AG08396 (cell line): ENCODE measurements at regions not wholly inside any gene's neighbourhood (a gene's known extent, or its start where the extent isn't known, plus 50 kb on each side); places are given as distances from the start of the nearest gene placed in this dataset.

Source experiments
- DNase-seq: peaks from one replicate; pipeline ENCODE4 v3.0.0; 2012; ENCODE audit warnings: low spot score, mixed read lengths

GRCh38 chr12:90399357-90399756, 555.6 kb downstream of the CCER1 start:
- no peak for DNase-seq

DNA sequence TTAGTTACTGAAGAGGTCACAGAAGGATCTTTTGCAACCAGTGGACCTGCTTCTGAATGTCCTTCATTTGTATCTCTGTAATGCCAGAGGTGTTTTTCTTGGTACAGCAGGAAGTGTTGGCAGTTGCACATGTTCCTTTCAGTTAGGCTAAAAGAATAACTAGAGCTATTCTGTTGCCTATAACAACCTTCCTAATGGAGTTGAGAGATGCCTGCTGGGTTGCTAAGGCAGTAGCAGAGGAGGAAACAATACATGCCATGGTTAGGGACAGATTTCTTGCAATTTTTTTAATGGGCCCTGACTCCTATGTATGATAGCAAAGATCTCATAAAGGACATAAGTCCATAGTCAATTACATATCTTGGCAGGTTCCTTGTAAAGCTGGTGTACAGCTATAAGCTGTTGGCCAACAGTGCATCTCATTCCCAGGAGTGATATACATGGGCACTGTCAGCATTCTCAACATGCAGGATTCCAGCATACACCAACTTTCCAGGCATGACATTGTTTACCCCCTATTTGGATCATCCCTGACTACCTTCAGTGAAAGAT, 556.6 kb downstream of the CCER1 start:
- no peak for DNase-seq

DNA sequence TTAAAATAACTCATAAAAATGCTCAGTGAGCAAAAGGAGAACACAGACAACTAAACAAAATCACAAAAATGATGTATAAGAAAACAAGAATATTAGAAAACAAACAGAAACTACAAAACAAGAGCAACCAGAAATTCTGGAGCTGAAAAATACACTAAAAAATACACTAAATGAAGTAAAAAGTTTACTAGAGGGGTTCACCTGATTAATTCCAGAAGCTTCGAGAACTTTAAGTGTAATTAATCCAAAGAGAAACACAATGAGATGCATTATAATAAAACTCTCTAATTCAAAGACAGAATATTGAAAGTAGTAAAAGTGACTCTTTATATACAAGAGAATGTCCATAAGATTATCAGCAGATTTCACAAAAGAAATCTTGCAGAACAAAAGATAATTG, 558.4 kb downstream of the CCER1 start:
- no peak for DNase-seq

GRCh38 chr12:90393652-90394051, 561.3 kb downstream of the CCER1 start:
- DNase-seq = no peak

DNA sequence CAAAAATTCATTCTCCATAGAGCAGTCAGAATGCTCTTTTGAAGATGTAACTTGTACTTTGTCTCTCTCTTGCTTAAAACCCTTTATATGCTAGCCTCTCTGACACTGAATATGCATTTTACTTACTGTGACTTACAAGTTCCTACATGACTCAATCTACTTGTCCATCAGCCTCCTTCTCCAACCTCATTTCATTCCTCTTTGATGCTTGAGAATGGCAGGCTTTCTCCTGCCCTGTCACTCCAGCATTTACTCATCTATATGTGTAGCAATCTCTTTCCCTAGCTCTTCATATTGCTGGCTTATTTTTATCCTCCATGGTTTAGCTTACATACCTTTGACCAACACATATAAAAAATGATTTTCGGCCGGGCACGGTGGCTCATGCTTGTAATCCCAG, 561.9 kb downstream of the CCER1 start:
- no peak for DNase-seq

- DNase-seq = no peak
These were observed 564.0 kb downstream of the CCER1 start for GRCh38 chr12:90390947-90391346.

DNA sequence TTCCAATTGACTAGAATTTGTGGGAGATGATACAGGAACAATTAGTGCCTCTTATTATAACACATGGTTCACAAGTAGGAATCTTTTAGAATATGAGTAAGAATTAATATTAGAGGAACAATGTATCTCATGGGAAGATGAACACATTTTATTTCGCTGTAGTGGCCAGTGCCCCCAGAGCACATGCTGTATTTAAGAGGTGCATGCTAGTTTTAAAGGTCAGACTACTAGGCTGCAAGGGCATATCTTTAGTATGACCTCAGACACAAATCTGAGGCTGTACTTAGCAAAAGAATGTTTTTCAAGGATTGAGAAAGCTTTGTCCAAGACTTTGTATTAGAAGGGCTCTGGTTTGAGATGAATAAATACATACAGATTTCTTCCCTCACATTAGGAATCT, 586.9 kb downstream of the CCER1 start:
- no peak for DNase-seq

GRCh38 chr12:90366286-90366685, 588.7 kb downstream of the CCER1 start:
- peak; percentile 8 for DNase-seq

DNA sequence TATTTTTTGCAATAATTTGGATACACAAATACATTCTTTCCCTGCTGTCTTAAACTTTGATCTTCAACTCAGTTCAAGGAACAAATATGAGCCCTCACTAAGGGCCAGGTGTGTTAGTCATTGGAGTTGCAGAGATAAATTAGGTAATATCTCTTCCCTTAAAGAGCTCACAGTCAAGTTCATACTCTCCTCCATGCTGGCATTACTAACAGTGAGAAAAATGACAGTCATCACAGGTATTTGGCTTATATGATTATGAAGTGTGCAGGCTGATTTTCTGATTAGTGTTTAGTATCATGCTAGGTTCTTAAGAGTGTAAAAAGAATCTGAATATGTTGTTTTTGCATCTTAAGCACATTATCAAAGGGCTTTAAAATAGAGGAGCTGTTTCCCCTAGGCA, 594.7 kb downstream of the CCER1 start:
- DNase-seq = no peak

- DNase-seq = no peak
These were observed 599.1 kb downstream of the CCER1 start for GRCh38 chr12:90355711-90356355.

DNA sequence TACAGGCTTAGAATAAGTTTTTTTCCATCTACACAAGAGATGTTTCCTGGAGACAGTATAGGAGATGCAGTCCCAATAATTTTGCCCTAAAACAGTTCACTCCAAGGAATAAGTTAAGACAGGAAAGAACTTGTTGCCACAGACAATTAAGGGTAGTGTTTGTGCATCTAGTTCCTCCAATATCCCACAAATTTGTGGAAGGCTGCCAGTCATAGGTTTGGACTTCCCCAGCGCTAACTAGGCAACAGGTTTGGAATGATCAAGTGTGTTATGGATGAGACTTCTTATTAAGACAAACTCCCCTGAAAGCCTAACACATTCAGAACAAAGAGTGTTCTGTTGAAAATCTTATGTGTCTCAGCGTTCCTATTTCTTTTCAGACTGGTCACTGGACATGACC, 611.0 kb downstream of the CCER1 start:
- DNase-seq = no peak

- DNase-seq = no peak
These were observed 612.9 kb downstream of the CCER1 start for GRCh38 chr12:90342081-90342480.

DNA sequence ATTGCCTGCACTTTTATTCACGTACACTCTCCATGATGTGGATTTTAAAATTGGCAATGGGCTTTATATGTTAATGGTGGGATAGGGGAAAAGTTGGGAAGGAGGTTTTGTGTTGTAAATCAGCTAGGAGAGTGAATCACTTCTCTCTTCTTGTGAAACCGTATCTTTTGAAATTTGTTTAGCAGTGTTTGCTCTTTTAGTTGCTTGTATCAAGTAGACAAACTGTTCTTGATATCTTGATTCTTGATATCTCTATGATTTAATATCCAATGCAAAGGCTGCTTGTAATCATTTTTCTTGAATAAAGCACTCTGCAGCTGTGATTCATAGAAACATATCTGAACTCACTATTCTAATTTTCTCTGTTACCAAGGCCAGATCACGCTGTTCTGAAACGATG, 615.1 kb downstream of the CCER1 start:
- no peak for DNase-seq

- no peak for DNase-seq
These were observed 616.6 kb downstream of the CCER1 start for GRCh38 chr12:90338365-90338764.

- DNase-seq = no peak
These were observed 618.0 kb downstream of the CCER1 start for GRCh38 chr12:90337018-90337417.

GRCh38 chr12:90335566-90335965, 619.4 kb downstream of the CCER1 start:
- no peak for DNase-seq

DNA sequence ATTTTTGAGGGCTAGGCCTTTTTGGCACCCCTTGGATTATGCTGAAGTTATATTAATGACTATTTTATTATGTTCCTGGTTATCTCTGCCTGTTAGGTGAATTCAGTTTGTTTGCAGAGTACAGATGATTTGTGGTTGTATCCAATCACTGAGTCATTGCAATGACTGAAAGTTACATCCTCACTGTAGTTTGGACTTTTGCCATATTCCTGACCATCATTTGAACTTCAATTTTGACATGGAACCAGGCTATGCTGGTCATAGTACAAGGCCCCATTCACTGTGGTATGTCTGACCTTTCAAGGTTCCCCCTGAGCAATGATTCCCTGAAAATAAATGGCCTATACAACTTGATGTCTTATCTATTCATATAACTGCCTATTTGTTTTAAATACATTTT, 621.0 kb downstream of the CCER1 start:
- no peak for DNase-seq

GRCh38 chr12:90333424-90333823, 621.6 kb downstream of the CCER1 start:
- DNase-seq = no peak

- DNase-seq = no peak
These were observed 623.2 kb downstream of the CCER1 start for GRCh38 chr12:90331821-90332220.

- DNase-seq = no peak
These were observed 622.6 kb upstream of the ATP2B1 start for GRCh38 chr12:90331262-90331661.

- no peak for DNase-seq
These were observed 619.4 kb upstream of the ATP2B1 start for GRCh38 chr12:90327793-90328743.

DNA sequence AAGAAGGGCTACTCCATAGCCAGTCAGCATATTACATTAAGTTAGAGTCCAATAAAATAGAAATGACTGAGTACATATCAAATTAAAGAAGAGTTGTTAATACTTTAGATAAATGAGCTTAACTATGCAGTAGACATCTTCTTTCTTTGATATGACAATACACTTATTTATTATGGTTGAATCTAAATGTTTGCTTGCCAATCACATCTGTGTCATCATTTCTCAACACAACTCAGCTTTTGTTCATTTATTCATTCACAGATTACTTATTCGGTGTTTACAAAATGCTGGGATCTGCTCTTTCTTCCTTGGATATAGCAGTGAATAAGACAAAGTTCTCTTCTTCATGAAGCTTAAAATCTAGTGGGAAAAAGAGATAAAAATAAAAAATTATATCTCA, 614.6 kb upstream of the ATP2B1 start:
- DNase-seq = no peak

DNA sequence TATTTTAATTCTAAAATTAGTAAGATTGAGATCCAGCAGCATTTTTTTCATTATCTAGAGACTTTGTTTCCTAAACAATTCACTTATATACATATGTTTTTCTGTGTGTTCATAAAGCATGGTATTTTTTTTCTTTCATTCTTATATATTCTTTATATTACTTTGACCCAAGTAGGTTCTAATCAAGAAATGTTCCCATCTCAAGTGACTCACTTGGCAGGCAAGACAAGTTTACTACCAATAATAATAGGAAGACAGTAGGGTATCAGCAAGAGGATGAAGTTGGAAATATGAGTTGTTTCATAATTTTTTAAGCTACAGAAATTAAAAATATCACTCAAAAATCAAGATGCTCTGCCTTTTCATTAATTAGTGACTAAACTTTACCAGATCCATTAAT, 613.4 kb upstream of the ATP2B1 start:
- no peak for DNase-seq
